ENCODE measurements at regions not wholly inside any gene's neighbourhood (a gene's known extent, or its start where the extent isn't known, plus 50 kb on each side); places are given as distances from the start of the nearest gene placed in this dataset.

- TF ChIP-seq BACH1 (IDR thresholded peaks at IDR 0.05; ENCODE audit: low read length) = no peak
- no peak for TF ChIP-seq MAX (IDR thresholded peaks at IDR 0.05)
- no peak for TF ChIP-seq TAF1 (IDR thresholded peaks at IDR 0.05; ENCODE audit: low read depth, low read length)
- TF ChIP-seq NRF1 (IDR thresholded peaks at IDR 0.05; ENCODE audit: low read depth, low read length) = no peak
Measured at GRCh38 chr15:31262143-31262530, 64.5 kb upstream of the KLF13 start (continued).
